Activated CD8-positive, alpha-beta T cell treated with anti-CD3 and anti-CD28 coated beads, Interleukin-2, amount 10 ng/mL, durations not matched to agents 7 days and 5 days (primary cell): ENCODE measurements at regions not wholly inside any gene's neighbourhood (a gene's known extent, or its start where the extent isn't known, plus 50 kb on each side); places are given as distances from the start of the nearest gene placed in this dataset.

Source experiments
- ATAC-seq: fragments of 150-1000 bp; cut with Tn5 transposase; one replicate; pipeline ENCODE4 v1.10.0; 2021; ENCODE audit warnings: moderate library complexity
- CTCF ChIA-PET: fragments of 350-600 bp; sonication (Branson Sonifier 250); formaldehyde crosslinking; loops from one replicate; lab custom pipeline; 2021; ENCODE audit warnings: antibody characterized with exemption; lab: Charles Lee
- POLR2A ChIA-PET: fragments of 350-600 bp; sonication (Branson Sonifier 250); formaldehyde crosslinking; loops from one replicate; lab custom pipeline; 2021; ENCODE audit warnings: antibody characterized with exemption; lab: Charles Lee
- DNase-seq: peaks from one replicate; pipeline ENCODE4 v3.0.0-alpha.2; 2020
- H3K27ac Mint-ChIP-seq: one replicate; pipeline ENCODE4 v1.8.0; 2021; ENCODE audit warnings: mild to moderate bottlenecking, mixed read lengths
- H3K27me3 Mint-ChIP-seq: one replicate; pipeline ENCODE4 v1.8.0; 2021; ENCODE audit warnings: low read depth, mixed read lengths
- H3K36me3 Mint-ChIP-seq: one replicate; pipeline ENCODE4 v1.8.0; 2021; ENCODE audit warnings: low read depth, mixed read lengths
- H3K4me1 Mint-ChIP-seq: one replicate; pipeline ENCODE4 v1.8.0; 2021; ENCODE audit warnings: low read depth, mixed read lengths
- H3K4me3 Mint-ChIP-seq: one replicate; pipeline ENCODE4 v1.8.0; 2021; ENCODE audit warnings: mild to moderate bottlenecking, mixed read lengths
- H3K9me3 Mint-ChIP-seq: one replicate; pipeline ENCODE4 v1.8.0; 2022; ENCODE audit warnings: mixed read lengths; ENCODE audit not compliant: insufficient read depth

DNA sequence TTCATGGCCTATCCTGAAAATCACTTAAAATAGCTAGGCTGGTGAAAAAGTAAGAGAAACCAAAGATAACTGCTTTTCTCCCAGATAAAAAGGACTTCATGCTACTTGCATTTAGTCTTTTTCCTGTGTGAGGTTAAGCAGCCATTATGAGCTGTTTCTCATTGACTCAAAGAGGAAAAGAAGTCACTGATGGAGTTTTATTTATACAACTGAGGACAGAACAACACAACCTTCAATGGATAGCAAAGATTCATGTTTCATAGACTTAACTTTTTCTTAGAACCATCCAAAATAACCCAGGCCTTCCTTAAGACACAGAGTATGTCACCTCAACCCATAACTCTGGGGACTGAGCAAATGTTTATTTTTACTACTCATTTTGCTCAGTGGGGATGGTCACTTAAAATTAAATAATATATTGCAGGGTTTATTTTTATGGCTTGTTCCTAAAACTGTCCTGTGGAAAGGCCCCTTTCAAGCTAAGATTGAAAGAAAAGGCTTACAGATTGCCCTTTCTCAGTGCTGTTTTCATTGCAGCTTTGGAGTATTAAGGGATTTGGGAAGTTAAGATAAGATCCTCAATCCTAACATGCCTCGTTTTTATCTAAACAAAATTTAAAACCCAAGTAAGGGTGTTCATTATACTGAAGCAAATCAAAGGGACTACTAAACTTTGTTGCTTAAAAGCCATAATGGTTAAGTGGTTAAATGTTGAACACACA lies 252.6 kb upstream of the MAD2L1 start:
- no peaks in the 10 kb centered on the region for H3K36me3 Mint-ChIP-seq
- no peak overlapping the region for H3K27ac Mint-ChIP-seq
- CTCF ChIA-PET = no interaction called here
- H3K27me3 Mint-ChIP-seq = no peaks in the 10 kb centered on the region
- no peaks in the 10 kb centered on the region for H3K4me1 Mint-ChIP-seq
- POLR2A ChIA-PET = no interaction called here
- ATAC-seq (no peak), DNase-seq (no peak)
- H3K4me3 Mint-ChIP-seq = no peak overlapping the region
- H3K9me3 Mint-ChIP-seq = no peaks in the 10 kb centered on the region

DNA sequence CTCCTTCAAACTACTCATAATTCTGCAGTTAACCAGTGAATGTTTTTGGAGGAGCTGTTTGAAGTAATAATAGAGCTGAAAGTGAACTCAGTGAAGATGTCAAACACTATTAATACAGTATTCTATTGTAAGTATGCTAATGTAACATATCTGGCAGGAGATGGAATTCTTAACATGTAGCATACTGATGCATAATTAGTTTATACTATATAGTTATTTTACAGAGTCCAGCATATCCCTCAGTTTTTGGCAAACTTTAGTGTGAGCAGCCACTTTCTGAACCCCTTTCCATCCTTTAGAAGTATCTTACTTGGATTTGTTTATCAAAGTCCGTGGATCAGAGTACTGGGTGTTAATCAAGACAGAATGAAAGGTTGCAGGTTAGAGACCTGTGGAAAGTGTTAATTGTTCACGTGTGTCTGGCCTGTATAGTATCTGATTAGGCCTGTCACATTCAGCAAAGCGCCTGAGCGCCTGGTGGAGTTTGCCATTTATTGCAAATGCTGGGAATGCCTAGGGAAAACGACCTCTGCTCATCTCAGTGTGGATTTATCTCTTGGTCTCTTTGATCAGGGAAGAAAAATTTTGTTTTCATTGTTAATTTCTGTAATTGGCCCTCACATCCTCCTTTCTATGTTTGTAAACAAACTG lies 251.7 kb upstream of the MAD2L1 start:
- DNase-seq (no peak), ATAC-seq (no peak)
- Mint-ChIP-seq H3K4me1 (no peaks in the 10 kb centered on the region), H3K27ac (no peak overlapping the region), H3K4me3 (no peak overlapping the region), H3K9me3 (no peaks in the 10 kb centered on the region), H3K27me3 (peaks cover 2% of the 10 kb centered on the region), H3K36me3 (no peaks in the 10 kb centered on the region)
- CTCF ChIA-PET = no interaction called here
- POLR2A ChIA-PET = no interaction called here

DNA sequence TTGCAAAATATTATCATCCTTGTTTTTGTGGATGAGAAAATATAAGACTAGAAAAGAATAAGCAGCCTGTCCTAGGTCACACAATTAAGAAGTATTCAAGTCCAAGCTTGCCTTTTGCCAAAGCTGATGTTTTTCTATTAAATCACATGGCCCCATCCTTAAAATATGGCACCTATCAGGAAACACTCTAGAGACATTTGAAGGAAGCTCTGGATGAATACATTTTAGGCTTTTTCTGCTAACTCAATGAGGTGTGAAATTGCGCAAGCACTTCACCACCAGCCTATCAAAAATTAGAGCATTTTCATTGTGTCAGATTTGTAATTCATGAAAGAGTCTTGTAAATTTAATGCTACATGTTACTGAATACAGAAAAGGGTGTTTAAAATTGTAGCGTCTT lies 251.1 kb upstream of the MAD2L1 start:
- peaks cover 2% of the 10 kb centered on the region for H3K27me3 Mint-ChIP-seq
- POLR2A ChIA-PET = no interaction called here
- H3K36me3 Mint-ChIP-seq = no peaks in the 10 kb centered on the region
- CTCF ChIA-PET = no interaction called here
- no peaks in the 10 kb centered on the region for H3K4me1 Mint-ChIP-seq
- H3K27ac Mint-ChIP-seq = no peak overlapping the region
- no peak overlapping the region for H3K4me3 Mint-ChIP-seq
- DNase-seq = no peak
- H3K9me3 Mint-ChIP-seq = no peaks in the 10 kb centered on the region
- no peak for ATAC-seq

DNA sequence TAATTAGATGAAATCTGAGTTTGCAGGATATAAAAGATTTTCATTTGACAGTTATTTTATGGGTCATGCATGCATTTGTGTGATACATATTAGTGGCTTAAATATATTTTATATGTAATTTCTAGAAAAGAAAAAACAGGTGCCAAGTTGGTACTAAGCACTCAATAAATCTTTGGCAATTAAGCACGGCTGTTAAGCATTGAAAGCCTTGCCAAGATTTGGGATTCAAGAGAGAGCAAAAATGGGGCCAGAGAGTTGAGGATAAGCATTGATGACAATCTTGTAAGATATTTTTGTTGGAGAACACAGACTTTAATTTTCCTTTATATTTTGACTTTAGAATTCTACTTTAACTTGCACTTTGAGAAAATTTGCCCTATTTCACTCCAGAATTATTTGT lies 249.8 kb upstream of the MAD2L1 start:
- no peak for DNase-seq
- Mint-ChIP-seq H3K27me3 (peaks cover 2% of the 10 kb centered on the region), H3K27ac (no peak overlapping the region), H3K4me1 (no peaks in the 10 kb centered on the region), H3K4me3 (no peak overlapping the region), H3K9me3 (no peaks in the 10 kb centered on the region), H3K36me3 (no peaks in the 10 kb centered on the region)
- ATAC-seq = no peak
- ChIA-PET CTCF (no interaction called here), POLR2A (no interaction called here)

DNA sequence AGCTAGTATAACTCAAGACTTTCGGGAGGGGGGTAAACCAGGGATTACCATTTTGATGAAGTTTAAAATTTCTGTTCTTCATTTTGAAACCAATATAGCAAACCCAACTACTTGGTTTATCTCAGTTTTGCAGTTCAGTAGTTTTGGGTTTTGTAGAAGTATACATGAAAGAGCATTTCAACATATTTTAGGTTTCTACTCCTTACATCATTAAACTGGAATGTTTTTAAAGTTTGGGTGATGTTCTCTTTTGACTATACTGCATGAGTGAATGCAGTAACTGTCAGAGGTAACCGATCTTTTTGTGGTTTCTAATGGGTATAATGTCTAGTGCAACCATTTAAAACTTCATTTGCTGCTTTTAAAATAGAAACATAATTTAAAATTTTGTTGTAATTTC lies 248.3 kb upstream of the MAD2L1 start:
- CTCF ChIA-PET = no interaction called here

DNA sequence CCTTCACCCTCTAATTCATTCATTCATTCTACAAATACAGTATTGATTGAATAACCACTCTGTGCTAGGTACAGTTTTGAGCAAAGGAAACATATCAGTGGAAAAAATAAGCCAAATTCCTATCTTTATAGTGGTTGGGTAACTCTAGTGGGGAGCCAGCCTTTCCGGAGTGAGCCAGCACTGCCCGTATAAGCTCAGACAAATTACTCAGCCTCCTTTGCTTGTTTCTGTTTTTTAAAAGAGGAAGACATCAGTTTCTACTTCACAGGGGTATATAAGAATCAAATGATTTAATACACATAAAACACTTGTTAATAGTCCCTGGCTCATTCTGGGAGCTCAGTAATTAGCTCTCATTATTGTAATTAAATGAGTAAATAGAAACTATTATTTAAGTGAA lies 238.2 kb upstream of the MAD2L1 start:
- Mint-ChIP-seq H3K36me3 (no peaks in the 10 kb centered on the region), H3K27me3 (no peaks in the 10 kb centered on the region)

More for the DNA sequence above, 248.3 kb upstream of the MAD2L1 start:
- no peak overlapping the region for H3K27ac Mint-ChIP-seq
- H3K4me1 Mint-ChIP-seq = no peaks in the 10 kb centered on the region
- peaks cover 2% of the 10 kb centered on the region for H3K27me3 Mint-ChIP-seq
- POLR2A ChIA-PET = no interaction called here
- H3K9me3 Mint-ChIP-seq = no peaks in the 10 kb centered on the region
- DNase-seq (no peak), ATAC-seq (no peak)
- H3K4me3 Mint-ChIP-seq = no peak overlapping the region
- no peaks in the 10 kb centered on the region for H3K36me3 Mint-ChIP-seq

DNA sequence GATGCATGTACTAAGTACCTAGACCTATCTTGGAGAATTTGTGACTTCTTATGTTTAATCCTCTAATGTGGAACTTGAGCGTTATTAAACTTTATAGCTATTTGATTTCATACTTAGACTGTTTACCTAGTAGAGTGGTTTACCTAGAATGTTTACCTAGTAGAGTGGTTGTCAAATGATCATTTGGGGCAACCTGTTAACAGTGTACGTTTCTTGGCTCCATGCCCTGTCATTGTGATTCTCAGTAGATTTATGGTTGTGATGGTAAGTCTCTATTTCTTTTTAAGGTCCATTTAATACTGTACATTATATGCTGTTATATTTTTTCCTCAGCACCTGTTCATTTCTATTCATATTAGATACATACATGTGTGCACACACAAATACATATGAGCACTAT lies 233.0 kb upstream of the MAD2L1 start:
- Mint-ChIP-seq H3K27ac (no peak overlapping the region), H3K4me3 (no peak overlapping the region), H3K4me1 (no peaks in the 10 kb centered on the region), H3K9me3 (no peaks in the 10 kb centered on the region), H3K36me3 (no peaks in the 10 kb centered on the region), H3K27me3 (no peaks in the 10 kb centered on the region)
- CTCF ChIA-PET = no interaction called here
- POLR2A ChIA-PET = no interaction called here
- DNase-seq (no peak), ATAC-seq (no peak)

More for the DNA sequence above, 238.2 kb upstream of the MAD2L1 start:
- CTCF ChIA-PET = no interaction called here
- Mint-ChIP-seq H3K4me1 (no peaks in the 10 kb centered on the region), H3K4me3 (no peak overlapping the region), H3K27ac (no peak overlapping the region), H3K9me3 (no peaks in the 10 kb centered on the region)
- POLR2A ChIA-PET = no interaction called here
- DNase-seq (no peak), ATAC-seq (no peak)

DNA sequence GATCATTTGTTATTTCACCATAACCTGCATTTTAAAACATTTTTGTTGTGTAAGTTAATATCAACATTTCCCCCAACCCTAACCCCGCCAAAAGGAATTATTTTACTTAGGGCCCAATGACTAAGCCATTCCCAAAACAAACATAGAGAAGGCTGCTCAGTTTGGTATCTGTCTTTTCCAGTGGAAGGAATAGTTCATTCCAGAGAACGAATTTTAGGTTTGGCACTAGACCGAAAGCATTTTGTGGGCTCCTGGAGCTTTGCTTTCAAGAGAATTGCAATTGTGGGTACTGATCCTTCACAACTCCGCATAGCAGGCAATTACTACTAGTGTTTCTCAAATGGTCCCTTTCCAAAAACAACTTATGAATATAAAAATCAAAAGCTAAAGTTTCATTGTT lies 226.7 kb upstream of the MAD2L1 start:
- DNase-seq = no peak
- Mint-ChIP-seq H3K4me3 (no peak overlapping the region), H3K36me3 (no peaks in the 10 kb centered on the region), H3K4me1 (no peaks in the 10 kb centered on the region), H3K27me3 (no peaks in the 10 kb centered on the region), H3K27ac (no peak overlapping the region), H3K9me3 (no peaks in the 10 kb centered on the region)
- ATAC-seq = no peak
- CTCF ChIA-PET = no interaction called here
- POLR2A ChIA-PET = no interaction called here

DNA sequence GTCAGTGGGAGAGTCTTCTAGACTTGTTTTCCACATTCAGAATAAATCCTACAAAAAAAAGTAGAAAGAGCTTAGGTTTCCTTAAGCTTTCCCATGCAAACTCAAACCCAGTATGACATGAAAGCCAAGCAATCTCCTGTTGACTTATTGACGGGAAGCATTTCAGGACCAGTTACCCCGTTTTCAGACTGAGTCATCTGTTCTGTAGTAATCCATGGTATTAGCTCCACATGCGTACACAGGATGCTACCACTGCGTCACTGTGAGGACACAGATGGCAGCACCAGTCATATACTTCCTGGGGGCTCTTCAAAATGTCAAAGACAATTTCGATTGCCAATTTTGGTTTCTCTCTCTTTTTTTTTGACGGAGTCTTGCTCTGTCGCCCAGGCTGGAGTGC lies 224.9 kb upstream of the MAD2L1 start:
- ChIA-PET POLR2A (no interaction called here), CTCF (no interaction called here)
- ATAC-seq = no peak
- Mint-ChIP-seq H3K4me1 (no peaks in the 10 kb centered on the region), H3K36me3 (no peaks in the 10 kb centered on the region), H3K9me3 (no peaks in the 10 kb centered on the region), H3K4me3 (no peak overlapping the region), H3K27ac (no peak overlapping the region), H3K27me3 (no peaks in the 10 kb centered on the region)
- no peak for DNase-seq

DNA sequence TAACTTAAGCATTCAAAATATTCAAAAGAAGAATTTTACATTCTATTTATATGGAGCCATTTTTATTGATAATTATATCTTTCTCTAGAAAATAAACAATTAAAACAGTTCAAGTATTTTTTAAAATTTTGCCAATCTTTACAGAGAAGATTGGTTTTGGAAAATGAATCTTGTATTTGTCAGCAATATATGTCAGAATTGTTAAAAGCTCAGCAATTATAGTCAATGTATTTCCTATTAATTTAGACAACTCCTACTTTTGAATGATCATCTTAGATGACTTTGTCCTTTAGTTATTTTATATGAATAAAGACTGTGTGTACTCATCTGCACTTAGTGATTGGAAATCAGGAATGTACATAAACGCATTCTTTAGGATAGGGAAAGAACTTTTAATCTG lies 223.9 kb upstream of the MAD2L1 start:
- Mint-ChIP-seq H3K27me3 (no peaks in the 10 kb centered on the region), H3K9me3 (no peaks in the 10 kb centered on the region), H3K27ac (no peak overlapping the region), H3K4me3 (no peak overlapping the region), H3K4me1 (no peaks in the 10 kb centered on the region), H3K36me3 (no peaks in the 10 kb centered on the region)
- DNase-seq (no peak), ATAC-seq (no peak)
- CTCF ChIA-PET = no interaction called here
- POLR2A ChIA-PET = no interaction called here

DNA sequence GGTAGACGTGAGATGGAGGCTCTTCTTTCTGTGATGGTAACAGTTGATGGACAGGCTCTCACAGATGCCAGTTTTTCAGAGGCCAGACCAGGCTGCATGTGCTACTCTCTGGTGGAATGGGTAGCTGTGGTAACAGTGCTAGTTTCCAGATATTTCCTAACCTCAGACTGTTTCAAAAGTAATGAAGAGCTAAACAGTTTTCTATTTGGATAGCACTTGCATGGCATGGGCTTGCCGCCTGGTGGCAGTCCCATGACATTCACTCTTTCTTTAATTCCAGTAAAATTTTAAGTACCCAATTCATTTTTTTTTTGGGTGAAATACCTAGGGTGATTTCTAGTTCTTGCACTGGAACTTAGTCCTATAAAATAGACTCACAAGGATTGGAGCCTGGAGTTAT lies 220.2 kb upstream of the MAD2L1 start:
- no peaks in the 10 kb centered on the region for H3K36me3 Mint-ChIP-seq
- no peaks in the 10 kb centered on the region for H3K4me1 Mint-ChIP-seq
- no peaks in the 10 kb centered on the region for H3K27me3 Mint-ChIP-seq
- ATAC-seq (no peak), DNase-seq (no peak)
- ChIA-PET POLR2A (no interaction called here), CTCF (no interaction called here)
- no peaks in the 10 kb centered on the region for H3K9me3 Mint-ChIP-seq
- no peak overlapping the region for H3K27ac Mint-ChIP-seq
- H3K4me3 Mint-ChIP-seq = no peak overlapping the region

DNA sequence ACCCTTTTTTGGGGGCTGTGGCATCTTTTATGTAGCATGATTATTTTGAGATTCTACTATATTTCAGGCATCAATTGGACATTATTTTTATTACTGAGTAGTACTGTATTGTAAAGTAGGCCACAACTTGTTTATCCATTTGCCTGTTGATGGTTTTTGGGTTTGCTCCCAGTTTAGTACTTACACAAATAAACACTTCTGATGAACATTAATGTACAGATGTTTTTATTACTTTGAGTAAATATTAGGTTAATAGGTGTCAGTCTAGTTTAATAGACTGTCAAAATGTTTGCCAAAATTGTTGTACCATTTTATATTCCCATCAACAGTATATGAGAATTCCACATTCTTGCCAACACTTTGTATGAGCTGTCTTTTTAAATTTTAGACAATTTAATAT lies 214.9 kb upstream of the MAD2L1 start:
- no peaks in the 10 kb centered on the region for H3K36me3 Mint-ChIP-seq
- ChIA-PET CTCF (no interaction called here), POLR2A (no interaction called here)
- H3K27me3 Mint-ChIP-seq = no peaks in the 10 kb centered on the region
- no peak overlapping the region for H3K27ac Mint-ChIP-seq
- H3K4me1 Mint-ChIP-seq = no peaks in the 10 kb centered on the region
- DNase-seq (no peak), ATAC-seq (no peak)
- H3K9me3 Mint-ChIP-seq = no peaks in the 10 kb centered on the region
- no peak overlapping the region for H3K4me3 Mint-ChIP-seq

DNA sequence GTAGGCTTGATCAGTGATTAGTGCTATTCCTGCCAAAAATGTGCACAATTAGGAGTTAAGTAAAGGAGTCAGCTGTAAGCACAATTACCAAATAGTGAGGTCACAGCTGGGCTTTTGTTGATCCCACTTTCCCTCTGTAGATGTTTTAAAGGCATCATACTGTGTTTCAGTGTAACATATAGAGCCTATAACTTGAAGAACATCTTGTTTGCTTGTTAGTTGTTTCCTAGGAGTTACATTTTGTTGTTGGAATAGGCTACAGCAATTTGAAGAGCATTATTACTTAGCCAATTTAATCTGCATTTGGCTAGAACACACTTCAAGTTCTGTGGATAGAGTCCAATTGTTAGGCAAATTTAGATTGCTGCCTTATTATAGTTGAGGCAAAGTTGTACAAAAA lies 210.7 kb upstream of the MAD2L1 start:
- Mint-ChIP-seq H3K36me3 (no peaks in the 10 kb centered on the region), H3K27ac (no peak overlapping the region), H3K4me1 (no peaks in the 10 kb centered on the region), H3K27me3 (no peaks in the 10 kb centered on the region), H3K4me3 (no peak overlapping the region), H3K9me3 (no peaks in the 10 kb centered on the region)
- CTCF ChIA-PET = no interaction called here
- DNase-seq = no peak
- ATAC-seq = no peak
- POLR2A ChIA-PET = no interaction called here
